ENCODE measurements at regions not wholly inside any gene's neighbourhood (a gene's known extent, or its start where the extent isn't known, plus 50 kb on each side); places are given as distances from the start of the nearest gene placed in this dataset.
"Not testable (repeated sequence)": the region's sequence is repeated elsewhere in the genome, so short reads cannot be mapped to it uniquely, and the experiment has no call there.

DNA sequence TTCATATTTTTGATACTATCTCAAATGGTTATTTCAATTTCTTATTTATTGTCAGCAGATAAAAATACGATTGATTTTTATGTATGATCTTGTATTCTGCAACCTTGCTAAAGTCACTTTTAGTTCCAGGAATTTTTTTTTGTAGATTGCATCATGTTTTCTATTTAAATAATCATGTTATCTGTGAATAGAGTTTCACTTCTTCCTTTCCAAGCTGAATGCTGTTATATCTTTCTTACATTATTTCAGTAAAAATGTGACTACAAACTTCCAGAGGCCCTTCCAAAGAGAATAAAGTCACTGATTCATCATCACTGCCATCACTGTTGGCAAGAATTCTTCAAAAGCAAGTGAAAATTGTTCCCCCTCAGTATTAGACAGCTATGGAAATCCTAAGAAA is 104.7 kb upstream of the RAP1B start:
- no peak for DNase-seq

DNA sequence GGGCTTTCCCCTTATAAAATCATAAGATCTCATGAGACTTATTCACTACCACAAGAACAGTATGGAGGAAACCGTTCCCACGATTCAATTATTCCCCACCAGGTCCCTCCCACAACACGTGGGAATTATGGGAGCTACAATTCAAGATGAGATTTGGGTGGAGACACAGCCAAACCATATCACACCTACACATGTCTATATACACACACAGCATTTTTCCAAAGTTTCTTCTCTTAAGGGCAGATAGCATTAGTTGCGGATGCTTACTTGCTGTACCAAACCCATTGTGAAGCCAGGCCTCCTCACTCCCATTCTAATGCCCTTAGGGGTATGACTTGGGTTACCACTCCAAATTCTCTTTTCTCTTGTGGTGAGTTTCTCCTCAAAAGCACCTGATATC is 104.1 kb upstream of the RAP1B start:
- no peak for DNase-seq

DNA sequence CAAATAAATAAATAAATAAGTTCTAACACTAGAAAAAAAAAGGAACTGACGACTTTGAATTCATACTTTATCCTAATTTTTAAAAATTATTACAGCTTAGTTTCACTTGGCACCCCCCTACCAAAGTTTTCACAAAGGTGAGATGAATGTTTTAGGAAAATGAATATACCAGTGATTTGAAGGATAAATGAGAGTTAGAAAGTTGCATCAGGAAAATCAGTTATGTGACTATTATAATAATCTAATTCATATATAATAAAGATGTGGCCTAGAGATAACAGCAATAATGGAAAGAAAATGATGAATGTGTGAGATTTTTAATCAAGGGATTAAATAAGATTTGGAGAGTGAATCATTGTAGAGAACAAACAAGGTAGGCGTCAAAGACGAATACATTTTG is 103.0 kb upstream of the RAP1B start:
- no peak for DNase-seq

DNA sequence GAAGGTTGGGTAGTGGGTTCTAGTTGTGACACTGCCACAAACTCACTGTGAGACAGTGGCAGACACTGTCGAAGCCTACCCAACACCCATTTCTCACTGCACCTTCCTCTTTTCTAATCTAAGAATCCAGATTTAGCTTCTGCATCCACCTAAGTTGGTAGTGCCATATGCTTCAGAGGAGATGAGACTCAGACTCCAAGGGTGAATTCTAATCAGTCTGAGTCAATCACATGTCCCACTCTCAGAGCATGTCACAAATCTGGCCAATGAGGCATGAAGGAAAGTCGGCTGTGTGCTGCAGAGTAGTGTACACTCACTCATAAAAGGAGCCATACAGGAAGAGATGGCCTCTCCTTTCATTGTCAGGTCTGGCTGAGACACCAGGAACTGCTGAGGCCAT is 102.1 kb upstream of the RAP1B start:
- no peak for DNase-seq

DNA sequence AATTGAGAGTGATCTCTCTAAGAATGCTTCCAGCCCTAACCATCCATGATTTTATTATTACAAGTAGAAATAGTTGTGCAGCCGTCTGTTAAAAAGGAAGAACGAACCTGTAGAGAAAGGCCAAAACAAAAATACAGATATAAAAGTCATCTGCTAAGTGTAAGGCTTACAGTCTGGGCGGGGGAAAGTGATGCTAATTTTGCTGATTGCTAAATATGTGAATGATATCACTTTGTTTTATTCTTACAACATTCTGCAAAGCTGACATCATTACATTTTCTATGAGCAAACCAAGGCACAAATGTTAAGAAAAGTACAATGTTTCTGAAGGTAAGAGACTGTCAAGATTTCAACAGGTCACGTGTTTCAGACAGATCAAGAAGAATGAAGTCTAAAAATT is 101.5 kb upstream of the RAP1B start:
- no peak for DNase-seq

DNA sequence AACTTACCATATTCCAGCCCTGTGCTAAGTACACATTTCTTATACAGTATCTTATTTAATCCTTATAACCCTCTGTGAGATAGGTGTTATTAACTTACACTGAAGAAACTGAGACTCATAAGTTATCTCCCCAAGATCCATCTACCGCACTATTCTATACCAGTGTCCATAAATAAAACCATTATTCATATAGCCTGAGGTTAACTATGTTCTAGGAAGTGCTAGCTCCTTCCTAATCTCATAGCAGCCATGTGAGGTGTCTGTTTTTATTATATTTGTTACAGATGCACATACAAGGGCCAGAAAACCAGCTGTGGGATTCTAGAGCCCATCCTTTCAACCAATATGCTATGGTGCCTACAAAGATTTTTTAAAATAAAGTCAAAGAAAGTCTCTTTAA is 100.3 kb upstream of the RAP1B start:
- no peak for DNase-seq

DNA sequence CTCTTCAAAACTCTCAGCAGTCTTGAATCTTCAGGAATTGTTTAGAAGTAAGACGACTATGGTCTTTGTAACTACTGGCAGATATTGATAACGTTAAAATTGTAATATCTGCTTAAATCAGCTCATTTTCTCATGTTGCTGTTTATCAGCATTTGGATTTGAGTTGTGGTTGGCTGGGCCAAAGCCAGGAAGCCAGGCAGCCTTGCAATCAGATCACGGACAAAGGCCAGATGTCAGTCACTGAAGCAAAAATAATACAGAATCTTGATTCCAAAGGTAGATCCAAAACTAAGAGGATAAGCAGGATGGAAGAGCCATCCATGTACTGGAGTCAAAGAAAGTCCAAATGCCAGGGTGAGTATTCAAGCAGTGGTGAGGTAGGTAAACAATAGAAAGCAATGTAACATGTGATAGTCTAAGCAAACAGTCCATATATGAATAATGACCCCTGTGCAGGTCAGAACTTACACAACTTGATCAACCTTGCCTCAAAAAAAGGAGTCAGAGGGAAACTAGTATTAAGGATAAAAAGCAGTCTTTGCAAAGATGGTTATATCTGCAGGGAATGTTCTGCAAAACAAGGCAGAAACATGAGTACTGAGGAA is 95.8 kb upstream of the RAP1B start:
- DNase-seq = no peak

DNA sequence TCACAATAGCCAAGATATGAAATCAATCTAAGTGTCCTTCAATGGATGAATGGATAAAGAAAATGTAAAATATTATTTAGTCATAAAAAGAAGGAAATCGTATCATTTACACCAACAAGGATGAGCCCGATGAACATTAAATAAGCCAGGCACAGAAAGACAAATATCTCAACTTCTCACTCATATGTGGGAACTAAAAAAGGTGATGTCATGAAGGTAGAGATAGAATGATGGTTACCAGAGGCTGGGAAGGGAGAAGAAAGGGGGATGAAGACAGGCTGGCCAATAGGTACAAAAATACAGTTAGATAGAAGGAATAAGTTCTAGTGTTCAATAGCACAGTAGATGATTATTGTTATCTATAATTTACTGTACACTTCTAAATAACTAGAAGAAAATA is 94.9 kb upstream of the RAP1B start:
- no peak for DNase-seq

DNA sequence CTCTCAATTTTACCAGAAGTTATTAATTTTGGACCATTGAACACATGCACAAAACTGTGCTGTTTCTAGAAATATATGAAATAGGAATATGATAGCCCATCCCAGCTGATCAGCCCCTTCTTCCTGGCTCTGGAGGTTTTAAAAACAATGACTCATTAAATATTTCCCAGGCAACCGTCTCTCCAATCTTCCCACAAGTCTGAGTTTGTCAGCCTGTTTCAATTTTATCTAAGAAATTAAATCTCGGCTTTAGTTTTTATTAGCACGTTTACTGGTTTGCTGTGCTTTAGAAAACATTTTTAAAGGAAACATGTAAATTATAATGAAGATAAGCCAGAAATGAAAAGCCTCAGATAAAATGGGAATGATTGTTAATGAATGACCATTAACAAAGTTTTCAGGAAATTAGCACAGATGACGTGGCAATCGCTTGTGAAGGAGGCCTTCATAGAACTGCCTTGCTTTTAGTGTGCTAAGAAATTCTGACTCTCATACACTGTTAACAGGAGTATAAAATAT is 89.3 kb upstream of the RAP1B start:
- no peak for DNase-seq

DNA sequence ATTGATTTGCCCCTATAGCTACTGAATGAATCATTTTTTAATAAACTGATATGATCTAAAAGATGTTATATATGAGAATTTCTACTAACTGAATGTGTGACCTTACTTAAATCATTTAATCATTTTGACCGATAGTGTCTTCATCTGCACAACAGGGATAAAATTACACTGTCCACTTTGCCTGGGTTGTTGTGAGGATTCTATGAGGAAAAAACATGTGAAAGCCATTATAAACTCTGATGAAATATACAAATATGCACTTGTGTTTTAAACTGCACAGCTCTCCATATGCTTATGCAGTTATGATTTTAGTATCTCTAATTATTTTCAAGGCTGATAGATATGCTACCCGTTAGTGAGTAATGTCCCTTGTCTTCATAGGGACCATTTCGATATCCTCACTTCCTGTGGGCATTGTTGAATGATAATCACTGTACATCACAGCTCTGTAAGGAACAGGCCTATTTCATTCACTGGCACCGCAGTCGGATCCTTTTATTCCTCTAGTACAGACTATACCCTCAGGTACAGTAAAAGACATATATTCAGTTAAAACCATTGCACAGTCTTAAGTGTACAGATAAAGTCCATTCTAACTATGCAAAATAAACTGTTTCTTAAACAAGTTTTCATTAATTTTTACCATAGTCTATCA is 88.7 kb upstream of the RAP1B start:
- DNase-seq = no peak

DNA sequence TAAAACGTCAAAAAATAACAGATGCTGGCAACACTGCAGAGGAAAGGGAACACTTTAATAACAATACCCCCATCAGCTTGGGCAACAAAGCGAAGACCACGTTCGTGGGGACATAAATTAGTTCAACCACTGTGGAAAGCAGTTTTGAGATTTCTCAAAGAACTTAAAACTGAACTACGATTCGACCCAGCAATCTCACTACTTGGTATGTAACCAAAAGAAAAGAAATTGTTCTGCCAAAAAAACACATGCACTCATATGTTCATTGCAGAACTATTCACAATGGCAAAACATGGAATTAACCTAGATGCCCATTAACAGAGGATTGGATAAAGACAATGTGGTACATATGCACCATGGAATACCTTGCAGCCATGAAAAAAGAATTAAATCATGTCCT is 81.2 kb upstream of the RAP1B start:
- no peak for DNase-seq

DNA sequence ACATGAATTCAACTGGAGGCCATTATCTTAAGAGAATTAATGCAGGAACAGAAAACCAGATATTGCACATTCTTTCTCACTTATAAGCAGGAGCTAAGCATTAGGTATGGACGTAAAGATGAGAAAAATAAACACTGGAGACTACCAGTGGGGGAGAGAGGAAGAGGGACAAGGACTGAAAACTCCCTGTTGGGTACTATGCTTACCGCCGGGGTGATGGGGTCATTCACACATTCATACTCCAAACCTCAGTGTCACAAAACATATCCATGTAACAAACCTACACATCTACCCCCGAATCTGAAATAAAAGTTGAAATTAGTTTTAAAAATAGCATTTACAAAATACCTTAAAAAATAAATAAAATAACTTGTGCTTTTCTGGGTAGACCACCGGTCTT is 80.8 kb upstream of the RAP1B start:
- no peak for DNase-seq

DNA sequence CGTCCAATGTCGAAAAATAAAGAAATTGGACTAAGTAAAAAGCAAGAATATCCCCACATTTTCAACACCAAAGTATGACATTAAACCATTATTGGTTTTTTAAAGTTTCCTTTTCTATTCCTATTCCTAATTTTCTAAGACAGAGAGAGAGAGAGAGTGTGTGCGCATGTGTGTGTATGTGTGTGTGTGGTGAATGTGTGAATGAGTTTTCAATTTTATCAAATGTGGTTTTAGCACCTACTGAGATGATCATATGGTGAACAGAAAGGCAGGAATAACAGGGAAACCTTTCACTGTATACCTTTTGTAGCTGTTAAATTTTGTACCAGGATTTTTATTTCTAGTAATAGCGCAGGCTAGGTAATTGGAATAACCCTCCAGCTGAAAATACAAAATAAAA is 80.4 kb upstream of the RAP1B start:
- no peak for DNase-seq

DNA sequence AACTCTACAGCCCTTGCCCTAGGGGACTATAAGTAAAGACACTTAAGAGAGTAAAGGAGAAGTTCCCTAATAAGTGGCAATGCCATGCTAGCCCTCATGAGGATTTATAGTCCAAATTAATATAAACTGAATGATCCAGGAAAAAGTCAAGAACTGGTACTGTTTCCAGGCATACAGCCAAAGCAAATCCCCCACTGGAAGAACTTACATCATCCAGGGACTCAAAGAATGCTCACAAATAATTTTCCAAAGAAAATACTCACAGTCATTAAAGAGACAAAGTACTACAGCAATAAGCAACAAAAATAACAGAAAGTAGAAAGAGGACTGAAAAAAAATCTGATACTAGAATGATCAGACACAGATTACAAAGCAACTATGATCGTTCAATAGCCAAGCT is 79.7 kb upstream of the RAP1B start:
- DNase-seq = no peak

DNA sequence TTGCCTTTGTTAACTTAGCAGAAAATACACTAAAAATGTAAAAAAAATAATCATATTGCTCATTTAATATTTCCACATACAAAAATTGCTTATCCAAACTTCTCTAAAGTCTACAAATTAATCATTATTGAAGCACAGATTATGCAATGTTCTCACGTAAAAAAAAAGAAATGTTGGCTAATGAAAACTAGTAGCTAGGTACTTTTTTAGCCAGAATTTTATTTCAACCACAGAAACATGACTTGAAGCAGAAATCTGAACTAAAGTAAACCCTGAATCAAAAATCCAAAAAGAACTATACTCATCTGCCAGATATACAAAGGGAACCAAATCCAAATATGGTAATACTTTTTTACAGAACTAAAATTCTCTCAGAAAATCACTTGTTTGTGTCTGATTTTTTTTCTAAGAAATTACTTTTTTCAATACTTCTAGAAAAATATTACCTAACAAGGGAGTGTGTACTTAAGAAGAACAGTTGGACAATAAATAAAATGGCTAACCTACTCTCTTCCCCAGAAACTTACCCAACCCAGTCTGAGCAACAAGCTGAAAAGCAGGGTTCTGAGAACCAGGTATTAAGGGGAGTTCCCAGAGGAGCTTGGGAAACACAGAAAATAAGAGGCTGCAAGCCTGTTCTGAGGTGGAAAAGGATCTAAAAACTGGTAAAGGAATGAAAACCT is 78.4 kb upstream of the RAP1B start:
- DNase-seq = no peak

DNA sequence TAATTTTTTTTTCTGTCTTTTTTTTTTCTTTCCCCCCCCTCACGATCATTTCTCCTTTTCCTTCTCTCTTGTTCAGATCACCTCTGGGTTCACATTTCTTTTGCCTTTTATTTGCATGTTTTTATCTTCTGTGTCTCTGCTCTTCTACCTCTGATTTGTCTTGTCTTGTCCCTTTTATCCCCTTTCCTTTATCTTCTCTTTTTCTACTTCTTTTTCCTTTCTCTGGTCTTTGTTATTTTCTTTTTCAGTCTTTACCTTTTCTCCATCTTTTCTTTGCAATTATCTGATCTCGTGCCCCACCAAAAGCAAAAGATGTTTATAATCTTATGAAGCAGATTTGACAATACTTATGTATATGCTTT is 77.8 kb upstream of the RAP1B start:
- DNase-seq = no peak

DNA sequence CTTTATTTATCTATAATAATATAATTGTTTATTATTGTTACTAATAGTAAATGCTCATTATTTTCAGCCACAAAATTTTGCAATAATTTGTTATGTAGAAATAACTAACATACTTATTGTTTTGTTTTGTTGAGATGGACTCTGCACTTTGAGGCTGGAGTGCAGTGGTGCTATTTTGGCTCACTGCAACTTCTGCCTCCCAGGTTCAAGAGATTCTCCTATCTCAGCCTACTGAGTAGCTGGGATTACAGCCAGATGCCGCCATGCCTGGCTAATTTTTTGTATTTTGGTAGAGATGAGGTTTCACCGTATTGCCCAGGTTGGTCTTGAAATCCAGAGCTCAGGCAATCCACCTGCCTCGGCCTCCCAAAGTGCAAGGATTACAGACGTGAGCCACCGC is 76.6 kb upstream of the RAP1B start:
- no peak for DNase-seq

DNA sequence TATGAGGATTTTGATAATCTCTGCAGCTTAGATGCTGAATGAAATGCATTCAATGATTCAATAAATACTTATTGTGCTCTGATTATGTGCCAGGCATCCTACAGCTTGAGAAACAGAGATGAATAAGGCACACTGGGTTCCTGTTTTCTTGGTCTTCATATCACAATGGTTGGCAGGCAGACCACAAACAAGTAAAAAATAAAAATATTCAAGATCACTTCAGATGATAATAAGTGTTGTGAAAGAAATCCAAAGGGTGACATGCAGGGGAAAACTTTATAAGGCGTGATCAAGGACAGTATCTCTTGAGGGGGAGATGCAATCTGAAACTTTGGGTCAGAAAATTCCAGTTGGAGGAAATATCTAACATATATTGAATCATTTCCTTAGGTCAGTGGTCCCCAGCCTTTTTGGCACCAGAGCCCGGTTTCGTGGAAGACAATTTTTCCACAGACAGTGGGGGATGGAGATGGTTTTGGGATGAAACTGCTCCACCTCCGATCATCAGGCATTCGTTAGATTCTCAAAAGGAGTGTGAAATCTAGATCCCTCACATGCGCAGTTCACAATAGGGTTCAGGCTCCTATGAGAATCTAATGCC is 73.7 kb upstream of the RAP1B start:
- no peak for DNase-seq

DNA sequence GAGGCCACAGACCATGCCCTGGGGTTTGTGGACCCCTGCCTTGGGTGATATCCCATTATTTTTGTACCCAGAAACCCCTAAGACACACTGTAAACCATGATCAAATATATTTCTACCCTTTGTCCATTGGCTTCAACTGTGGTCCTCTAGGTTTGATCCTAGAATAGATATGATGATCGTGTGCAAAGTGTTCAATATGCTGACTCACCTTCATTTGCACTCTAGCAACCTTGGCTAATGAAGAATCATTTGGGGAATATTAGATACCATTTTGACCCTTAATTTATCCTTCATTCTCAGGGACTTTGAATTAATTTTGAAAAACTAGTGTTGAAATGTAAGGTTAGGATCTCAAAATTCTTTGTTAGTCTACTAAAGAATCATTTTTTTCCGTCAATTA is 73.1 kb upstream of the RAP1B start:
- no peak for DNase-seq

DNA sequence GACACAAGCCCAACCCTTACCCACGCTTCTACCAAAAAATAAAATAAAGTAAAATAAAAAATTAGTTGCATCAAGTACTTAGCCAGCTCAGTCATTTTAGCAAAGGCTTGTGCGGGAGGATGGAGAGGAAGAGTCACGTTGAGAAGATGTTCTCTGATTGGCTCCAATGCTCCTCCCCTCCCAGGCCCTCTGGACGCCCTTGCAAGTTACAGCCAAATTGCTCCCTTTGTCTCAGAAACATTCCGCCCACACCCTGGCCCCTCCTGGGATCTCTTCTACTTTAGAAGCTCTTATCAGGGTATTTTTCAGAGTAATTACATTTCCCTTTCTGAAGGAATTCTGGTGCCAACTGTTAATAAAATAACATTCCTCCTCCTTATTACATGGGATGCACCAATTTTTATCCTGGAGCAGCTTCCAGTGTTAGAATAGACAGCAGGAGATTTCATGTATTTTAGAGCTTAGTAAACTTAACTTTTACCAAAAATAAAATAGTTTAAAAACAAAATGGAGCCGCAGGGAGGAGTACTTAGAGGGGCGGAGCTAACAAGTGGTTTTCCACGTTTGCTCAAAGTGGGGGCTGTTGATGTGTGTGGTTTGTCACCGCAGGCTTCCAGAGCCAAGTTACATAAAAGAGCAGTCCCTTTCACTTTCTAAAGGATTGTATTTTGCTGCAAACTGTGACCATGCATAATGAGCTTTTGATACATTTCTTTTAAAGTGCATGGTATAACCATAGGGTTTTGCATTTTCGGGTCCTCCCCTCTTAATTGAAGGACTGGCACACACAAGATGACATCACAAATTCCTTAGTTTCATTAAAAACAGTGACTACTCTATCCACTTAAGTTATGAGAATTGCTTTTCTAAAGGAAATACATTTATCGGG is 71.7 kb upstream of the RAP1B start:
- peak in 4 of 56 donors; percentile 1 to 4 (median 2) for DNase-seq

DNA sequence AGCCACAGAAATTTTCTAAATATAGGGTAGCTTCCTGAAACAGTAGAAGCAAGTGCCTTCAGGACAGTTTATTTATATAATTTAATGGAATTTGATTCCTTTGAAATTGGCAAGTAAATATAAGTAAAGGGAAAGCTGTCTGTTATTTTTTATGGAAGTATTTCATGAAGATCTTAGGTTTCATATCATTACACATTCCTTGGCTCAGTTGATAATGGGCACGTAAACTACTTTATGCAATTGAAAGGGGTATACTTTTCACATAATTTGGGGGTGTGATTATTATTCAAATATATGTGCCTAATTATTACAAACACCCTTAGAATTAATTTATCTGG is 71.1 kb upstream of the RAP1B start:
- no peak for DNase-seq

DNA sequence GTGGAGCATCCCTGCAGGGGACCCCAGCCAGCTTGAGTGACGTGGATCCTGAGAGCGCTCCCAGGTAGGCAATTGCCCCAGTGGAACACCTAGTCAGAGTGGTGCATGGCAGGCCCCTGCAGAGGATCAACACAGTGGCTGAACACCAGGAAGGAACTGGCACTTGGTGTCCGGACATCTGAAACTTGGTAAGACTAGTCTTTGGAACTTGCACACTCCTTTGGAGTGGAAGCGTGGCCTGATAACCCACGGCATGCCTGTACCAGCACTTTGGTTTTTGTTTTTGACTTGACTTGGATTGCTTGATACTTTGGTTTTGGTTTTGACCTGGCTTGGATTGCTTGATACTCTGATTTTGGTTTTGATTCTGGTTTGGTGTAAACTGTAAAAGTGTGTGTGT is 69.9 kb upstream of the RAP1B start:
- DNase-seq = not testable (repeated sequence)

Measured in amygdala (tissue), 56 donors.